Dermis microvascular lymphatic vessel endothelial cell (primary cell): ENCODE measurements at regions not wholly inside any gene's neighbourhood (a gene's known extent, or its start where the extent isn't known, plus 50 kb on each side); places are given as distances from the start of the nearest gene placed in this dataset.
"Not testable (repeated sequence)": the region's sequence is repeated elsewhere in the genome, so short reads cannot be mapped to it uniquely, and the experiment has no call there.

Source experiments
- DNase-seq, 2 donors: peaks; one replicate each; pipeline versions ENCODE4 v3.0.0 to v3.0.0-alpha.2; 2010; ENCODE audit warnings: low read depth in 2 of 2

DNA sequence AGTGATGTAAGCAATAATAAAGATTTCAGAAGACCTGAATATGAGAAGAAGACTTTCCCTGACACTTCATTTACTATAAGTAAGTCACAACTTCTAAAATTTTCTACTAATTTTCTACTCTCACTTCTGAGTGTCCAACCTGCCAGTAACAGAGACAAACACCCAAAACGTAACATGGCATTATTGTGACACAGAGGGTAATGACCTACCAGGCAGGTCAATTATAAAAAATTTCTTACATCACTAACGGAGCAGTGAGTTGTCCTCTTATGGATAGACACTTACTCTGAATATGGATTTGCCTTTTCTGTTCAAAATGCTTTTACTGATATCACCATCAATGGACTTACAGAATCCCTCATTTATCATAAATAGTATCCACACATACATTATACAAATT lies 405.9 kb upstream of the MAGEB16 start:
- no peak for DNase-seq

DNA sequence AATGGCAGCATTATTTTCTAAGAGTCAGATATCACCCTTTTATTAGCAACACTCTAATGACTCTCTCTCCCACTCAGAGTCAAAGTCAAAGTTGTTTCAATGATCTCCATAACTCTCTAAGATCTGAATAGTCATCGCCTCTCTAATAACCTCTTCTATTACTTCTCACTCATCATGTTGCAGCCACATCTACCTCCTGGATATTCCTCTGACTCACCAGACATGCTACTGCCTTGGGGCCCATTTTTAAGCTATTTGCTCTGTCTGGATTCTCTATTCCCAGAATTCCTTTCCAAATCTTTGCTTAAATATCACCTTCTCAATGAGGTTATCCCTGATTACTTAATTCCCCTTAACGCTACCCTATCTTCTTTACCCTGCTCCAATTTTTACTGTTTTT lies 391.8 kb upstream of the MAGEB16 start:
- DNase-seq: no peak

DNA sequence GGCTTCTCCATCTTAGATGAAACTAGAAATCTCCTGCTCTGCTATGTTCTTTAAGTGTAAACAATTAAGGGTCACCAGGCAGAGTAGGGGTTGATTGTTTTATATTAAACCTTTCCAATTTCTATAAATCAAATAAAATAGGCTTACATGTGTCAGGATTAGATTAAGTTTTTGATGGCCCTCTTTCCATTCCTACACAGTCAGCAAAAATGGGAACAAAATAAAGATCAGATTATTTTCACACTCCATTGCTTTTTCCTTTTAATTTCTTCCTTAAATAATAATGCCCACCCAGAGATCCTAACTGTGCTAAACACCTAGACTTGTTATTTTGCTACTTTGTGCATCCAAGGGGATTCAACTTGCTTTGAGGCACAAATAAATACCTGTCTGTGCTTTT lies 381.4 kb upstream of the MAGEB16 start:
- DNase-seq: no peak

DNA sequence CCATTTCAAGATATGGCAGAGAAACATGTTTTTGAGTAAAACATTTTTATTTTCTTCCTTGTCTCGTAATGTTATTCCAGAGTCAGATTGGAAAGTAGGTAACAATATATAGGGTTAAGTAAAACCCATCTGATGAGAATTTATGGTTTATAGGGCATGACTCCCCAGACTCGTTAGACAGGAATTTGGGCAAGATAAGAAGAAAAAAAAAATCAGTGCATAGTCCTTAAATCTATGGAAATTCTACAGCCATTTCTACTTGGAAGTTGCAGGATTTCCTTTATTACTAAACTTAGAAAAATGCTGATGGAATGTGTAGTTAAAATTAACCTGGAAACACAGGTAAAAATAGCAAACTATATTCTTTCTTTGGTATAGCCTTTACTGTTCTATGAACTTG lies 366.1 kb upstream of the MAGEB16 start:
- DNase-seq: no peak

DNA sequence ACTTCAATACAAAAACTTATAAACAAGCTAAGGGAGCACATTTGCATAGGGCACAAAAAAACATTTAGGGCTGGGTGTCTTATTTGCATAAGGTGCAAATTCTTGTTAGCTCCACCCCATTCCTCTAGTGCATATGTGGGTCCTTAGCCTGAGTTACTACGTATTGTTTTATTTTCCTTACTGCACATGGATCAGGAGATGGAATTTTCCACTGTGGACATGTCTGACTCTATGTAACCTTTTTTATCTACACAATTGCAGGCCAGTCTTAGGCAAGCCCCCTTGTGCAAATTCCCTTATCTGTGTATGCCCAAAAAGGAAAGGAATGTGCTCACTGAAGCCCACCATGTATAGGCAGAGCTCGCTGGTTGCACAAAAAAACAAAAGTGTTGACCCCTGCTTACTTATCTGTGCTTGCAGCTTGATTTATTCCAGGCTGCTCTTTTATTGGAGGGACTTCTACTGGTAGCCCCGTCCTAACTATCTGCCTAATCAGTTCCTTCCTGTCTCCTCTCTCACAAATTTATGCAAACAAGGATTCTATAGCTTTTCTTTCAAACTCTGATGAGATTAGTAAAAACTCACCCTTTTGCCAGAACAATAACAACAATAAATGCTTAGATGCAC lies 359.0 kb upstream of the MAGEB16 start:
- DNase-seq: no peak

DNA sequence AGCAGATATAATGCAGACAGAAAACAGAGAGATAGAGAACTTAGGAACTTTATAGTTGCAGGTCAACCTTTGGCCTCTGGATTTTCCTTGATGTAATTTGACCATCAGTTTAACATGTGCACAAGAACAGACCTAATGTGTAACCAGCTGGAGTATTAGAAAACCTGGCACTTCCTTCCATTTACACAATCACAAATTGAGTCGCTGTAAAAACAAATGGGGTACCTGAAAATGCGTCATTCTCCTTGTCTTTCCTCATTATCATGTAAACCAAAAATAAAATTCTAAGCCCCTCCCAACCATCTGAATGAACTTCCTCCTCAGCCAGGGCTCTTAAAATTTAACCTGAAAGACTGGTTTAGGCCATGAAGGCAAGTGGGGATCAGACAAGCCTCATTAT lies 358.4 kb upstream of the MAGEB16 start:
- DNase-seq: no peak

DNA sequence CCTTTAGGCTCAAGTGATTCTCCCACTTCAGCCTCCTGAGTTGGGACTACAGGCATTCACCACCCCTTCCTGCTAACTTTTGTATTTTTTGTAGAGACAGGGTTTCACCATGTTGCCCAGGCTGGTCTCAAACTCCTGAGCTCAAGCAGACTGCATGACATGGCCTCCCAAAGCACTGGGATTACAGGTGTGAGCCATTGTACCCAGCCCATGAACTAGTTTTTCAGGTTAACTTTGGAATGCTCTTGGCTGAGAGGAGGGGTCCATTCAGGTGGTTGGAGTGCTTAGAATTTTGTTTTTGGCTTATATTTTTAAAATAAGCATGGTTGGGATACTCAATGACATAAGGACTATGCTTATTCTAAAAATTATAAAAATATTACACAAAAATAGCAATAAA lies 355.7 kb upstream of the MAGEB16 start:
- no peak for DNase-seq

DNA sequence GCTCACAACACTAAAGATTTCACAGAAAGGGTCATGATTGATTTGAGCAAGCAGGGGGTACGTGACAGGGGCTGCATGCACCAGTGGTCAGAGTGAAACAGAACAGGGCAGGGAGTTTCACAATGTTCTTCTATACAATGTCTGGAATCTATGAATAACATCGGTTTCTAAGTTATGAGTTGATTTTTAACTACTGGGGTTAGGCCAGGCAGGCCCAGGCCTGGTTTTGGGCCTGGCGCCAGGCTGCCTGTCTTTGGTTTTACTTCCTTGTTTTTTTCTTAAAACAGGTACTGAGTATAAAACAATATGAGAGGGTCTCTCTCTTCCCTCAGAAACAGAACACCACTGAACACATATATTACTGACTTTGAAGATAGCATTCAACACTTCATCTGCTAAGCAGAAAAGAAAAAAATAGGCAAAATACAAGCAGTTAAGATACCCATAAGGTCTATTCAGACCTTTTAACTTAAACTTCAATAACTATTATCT lies 355.0 kb upstream of the MAGEB16 start:
- DNase-seq: not testable (repeated sequence)

DNA sequence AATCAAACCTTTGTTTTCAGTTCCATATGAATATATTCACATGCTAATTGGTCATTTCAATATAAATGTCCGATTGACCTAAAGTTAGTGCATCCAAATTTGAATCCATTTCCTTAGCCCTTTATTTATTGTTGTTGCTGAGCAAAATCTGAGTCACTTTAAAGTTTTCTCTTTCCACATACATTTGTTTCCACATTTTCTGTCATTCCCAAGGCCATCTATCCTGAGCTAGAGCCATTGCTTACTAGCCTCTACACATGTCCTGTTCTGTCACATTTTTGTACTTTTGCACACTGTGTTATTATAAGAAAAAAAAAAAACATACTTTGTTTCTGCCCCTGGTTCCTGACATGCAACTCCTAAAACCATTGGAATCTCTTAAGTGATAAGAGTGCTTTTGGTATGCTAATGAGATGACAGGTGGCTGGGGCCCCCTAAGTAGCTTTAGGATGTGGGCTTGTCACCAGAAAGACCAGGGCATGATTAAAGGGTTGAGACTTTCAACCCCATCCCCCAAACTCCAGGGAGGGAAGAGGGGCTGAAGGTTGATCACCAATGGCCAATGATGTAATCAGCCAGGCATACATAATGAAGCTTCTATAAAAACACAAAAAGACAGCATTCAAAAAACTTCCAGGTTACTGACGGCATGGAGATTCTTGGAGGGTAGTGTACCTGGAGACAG lies 353.3 kb upstream of the MAGEB16 start:
- DNase-seq: no peak

DNA sequence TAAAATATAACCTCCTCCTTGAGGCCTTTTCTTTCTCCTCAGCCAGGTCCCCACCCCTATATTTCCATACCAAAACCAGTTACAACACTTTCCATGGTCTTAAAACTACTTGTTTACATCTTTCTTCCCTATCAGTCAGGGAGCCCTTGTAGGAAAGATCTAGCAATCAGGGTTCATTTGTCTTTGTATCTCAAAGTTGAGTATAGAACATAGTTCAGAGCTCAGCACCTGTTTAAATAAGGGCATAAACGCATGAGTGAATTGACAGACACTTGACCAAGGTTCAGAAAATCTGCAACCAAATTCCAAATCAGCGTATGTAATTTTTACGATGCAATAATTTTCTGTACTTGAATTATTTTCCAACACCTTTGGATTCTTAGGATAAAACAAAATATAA lies 352.2 kb upstream of the MAGEB16 start:
- no peak for DNase-seq

DNA sequence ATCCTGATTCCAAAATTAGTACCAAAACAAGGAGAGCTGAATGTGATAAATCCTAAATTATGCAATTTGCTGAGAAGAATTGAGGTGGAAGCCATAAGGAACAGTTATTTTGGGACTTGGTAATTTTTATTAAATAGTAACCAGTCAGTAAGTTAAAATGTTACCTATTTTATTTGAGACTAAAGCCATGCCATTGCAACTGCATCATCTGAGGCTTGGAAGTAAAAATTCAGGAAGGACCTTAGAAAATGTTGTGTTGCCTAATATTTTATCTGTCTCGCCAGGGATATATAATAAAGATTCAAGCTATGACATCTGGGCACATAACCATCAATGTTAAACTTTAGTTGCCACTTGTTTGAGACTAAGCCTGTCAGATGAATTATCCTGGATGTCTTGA lies 341.3 kb upstream of the MAGEB16 start:
- DNase-seq: no peak

DNA sequence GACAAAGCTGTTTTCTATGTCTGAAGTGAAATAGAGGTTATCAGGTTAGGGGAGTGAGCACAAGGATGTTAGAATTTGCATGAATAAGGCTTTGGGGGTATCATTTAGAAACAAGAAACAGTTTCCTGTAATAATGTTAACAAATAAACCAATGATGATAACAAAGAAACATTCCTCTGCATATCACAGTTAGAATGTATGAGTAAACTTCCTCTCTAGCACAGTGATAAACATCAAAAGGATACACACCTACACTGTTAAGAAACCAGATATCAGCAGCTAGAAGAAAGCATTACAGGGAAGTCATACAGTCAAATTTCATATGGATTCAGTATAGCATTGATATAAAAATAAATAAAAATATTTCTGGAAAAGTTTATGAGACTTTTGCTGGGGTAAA lies 340.0 kb upstream of the MAGEB16 start:
- DNase-seq: no peak

DNA sequence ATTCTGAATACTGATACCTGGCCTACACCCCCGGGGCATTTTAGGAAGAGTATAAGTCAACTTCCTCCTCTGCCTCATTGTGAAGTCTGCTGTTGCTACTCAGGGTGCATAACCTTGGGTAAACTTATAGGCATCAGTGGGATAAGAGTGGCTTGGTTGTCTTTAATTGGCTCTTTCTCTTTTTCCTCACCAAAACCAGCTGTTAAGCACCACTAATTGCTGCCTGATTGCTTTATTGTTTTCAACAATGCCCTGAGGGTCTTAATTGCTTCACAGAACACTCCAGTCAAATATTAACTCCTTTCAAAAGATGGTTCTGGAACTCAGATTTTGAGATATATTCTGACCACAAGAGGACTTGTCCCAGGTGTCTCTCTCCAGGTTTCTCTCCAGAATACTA lies 337.0 kb upstream of the MAGEB16 start:
- no peak for DNase-seq

DNA sequence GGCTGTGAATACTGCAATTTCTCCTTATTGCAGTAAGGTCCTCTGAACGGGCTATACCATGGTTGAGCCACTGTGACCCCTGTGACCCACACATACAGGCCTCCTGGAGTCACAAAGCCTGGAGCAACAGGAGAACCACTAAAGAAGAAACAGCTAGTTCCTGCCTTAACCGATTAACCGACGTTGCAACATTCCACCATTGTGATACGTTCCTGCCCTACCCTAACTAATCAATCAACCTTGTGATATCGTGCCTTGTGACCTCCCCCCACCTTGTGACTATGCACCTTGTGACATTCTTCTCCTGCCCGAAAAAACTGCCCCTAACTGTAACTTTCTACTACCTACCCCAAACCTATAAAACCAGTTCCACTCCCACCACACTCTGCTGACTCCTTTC lies 301.5 kb upstream of the MAGEB16 start:
- DNase-seq: not testable (repeated sequence)

DNA sequence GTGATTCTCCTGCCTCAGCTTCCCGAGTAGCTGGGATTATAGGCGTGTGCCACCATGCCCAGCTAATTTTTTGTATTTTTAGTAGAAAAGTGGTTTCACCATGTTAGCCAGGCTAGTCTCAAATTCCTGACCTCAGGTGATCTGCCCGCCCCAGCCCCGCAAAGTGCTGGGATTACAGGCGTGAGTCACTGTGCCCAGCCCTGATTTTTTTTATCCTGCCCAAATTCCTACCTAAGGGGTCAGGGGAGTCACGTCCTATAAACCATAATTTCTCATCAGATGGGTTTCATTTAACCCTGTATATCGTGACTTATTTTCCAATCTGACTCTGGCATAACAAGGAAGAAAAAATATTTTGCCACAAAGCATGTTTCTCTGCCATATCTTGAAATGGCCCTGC lies 300.7 kb upstream of the MAGEB16 start:
- not testable (repeated sequence) for DNase-seq

DNA sequence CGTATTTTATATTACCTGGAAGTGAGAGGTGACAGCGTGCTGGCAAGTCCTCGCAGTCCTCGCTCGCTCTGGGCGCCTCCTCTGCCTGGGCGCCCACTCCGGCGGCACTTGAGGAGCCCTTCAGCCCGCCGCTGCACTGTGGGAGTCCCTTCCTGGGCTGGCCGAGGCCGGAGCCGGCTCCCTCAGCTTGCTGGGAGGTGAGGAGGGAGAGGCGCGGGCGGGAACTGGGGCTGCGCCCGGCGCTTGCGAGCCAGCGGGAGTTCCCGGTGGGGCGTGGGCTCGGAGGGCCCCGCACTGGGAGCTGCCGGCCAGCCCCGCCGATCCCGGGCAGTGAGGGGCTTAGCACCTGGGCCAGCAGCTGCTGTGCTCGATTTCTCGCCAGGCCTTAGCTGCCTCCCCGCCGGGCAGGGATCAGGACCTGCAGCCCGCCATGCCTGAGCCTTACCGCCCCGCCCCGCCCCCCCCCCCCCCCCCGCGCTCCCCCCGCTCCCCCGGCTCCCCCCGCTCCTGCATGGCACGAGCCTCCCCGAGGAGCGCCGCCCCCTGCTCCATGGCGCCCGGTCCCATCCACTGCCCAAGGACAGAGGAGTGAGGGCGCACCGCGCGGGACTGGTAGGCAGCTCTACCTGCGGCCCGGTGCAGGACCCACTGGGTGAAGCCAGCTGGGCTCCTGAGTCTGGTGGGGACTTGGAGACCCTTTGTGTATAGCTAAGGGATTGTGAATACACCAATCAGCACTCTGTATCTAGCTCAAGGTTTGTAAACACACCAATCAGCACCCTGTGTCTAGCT lies 298.9 kb upstream of the MAGEB16 start:
- DNase-seq: no peak

DNA sequence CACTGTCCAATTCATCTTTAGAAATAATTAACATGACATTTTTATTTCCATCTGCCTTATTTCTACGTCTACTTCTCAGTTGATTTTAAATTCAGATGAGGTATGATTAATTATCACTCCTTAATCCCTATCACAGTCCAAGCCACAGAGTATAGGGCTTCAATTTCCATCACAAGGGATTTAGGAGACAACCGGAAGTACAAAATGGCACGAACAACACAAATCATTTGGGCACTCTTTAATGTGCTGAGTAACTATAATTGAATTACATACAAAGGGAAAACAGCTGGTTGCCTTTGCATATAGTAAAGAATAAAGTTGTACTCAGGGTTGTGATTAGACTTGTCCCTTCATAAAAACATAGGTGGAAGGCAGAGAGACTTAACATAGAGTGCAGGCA lies 290.4 kb upstream of the MAGEB16 start:
- DNase-seq: no peak

DNA sequence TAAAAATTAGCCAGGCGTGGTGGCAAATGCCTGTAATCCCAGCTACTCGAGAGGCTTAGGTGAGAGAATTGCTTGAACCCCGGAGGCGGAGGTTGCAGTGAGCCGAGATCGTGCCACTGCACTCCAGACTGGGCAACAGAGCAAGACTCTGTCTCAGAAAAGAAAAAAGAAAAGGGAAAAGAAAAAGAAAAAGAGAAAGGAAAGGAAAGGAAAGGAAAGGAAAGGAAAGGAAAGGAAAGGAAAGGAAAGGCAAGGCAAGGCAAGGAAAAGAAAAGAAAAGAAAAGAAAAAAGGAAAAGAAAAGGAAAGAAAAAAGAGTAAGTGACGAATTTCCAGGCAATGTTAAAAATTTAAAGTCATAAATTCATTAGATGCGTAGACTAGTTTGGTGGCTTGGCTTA lies 250.1 kb upstream of the MAGEB16 start:
- DNase-seq: not testable (repeated sequence)

DNA sequence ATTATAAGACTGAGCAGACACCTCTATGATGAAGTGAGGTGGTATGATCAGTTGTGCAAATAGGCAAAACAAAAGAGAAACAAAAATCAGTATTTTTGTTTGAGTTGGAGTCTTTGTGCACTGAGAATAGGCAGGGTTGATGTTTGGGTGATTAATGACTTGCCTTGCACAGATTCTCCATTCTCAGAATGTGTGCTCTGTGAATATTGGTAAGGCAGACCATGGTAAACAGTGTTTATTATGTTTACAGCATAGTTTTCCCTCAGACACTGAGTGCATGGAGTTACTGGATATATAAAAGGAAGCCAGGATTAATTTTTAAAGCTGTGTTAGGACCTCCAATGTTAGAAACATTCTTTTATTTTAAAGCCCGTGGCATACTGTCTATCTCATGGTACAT lies 240.2 kb upstream of the MAGEB16 start:
- DNase-seq: no peak

DNA sequence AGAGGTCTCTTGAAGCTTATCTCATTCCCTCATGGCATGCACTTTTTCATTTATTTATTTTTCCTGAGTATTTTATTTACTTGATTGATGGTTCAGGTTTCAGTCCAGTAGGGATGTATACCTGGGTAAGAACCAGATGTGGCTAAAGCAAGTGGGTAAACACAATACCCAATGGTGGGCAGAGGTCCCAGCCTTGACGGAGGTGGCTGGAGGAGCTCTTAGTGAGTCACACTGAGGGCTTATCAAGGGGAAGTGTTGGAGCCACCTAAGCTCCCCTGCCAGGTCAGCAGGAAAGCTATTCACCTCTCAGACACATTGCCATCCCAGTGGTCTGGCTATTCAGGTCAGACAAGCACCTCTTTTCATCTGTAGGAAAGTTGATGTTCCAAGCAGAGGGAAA lies 236.2 kb upstream of the MAGEB16 start:
- no peak for DNase-seq

DNA sequence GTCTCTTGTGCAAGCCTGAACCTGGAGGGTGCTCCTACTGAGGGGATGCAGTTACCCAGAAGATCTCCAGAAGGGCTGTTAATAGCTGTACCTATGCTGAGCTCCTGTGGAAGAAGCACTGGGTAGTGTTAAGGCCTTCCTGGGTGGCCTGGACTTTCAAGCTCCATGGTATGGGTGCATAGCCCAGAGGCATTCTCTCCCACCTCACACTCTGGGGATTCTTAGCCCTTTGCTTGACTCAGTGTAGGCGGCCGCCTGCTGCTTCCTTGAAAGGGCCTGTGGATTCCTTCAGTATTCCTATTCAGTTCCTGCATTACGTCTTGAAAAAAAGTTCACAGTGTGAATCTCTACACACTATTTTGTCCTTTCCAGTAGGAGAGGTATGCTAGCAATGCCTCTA lies 235.7 kb upstream of the MAGEB16 start:
- no peak for DNase-seq

DNA sequence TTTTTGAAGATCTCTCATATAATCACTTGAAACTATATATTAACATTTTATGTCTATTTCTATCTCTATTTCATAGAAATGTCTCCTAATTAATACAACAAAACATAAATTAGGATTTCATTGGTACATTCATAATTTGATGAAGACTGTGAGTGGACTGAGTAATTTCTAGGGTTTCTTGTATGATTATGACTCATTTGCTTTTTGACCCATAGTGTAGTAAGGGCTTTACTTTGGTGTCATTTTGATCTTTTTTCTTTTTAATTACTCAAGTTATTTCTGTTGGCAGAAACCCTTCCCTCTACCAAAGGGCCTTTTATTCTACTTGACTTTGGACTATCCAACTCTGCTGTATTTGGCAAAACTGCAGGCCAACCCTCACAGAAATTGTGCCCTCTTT lies 207.9 kb upstream of the MAGEB16 start:
- DNase-seq: no peak

DNA sequence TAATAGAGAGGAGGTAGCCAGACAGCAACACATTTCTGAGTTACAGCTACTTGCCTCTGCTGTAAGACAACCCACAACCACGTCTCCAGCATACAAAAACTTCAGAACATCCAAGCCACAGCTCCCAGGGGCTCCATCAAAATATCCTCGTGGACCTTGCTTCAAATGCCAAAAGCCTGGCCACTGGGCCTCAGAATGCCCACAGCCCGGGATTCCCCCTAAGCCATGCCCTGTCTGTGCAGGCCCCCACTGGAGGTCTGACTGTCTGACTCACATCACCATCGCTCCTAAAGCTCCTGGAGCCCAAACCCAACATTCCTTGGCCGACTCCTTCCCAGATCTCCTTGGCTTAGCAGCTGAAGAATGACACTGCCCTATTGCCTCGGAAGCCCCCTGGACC lies 186.6 kb upstream of the MAGEB16 start:
- not testable (repeated sequence) for DNase-seq
